ENCODE measurements at regions not wholly inside any gene's neighbourhood (a gene's known extent, or its start where the extent isn't known, plus 50 kb on each side); places are given as distances from the start of the nearest gene placed in this dataset.

DNA sequence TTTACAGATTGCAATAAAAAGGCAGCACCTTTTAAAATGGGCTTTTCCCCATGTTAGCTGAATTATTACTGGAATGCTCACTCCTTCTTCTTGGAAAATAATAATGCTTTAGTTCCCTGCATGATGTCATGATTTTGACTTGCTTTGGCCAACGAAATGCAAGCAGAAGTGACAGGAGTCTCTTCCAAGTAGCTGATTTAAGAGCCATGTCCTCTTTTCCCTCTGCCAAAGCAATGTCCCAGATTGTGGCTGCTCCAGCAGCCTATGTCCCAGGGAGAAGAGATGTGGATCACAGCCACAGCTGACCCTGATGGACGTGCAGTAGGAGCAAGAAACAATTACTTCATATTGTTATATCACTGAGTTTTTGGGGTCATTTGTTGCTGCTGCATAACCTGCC lies 246.6 kb downstream of the HAPSTR1 start:
- TF ChIP-seq, protein P1, sequence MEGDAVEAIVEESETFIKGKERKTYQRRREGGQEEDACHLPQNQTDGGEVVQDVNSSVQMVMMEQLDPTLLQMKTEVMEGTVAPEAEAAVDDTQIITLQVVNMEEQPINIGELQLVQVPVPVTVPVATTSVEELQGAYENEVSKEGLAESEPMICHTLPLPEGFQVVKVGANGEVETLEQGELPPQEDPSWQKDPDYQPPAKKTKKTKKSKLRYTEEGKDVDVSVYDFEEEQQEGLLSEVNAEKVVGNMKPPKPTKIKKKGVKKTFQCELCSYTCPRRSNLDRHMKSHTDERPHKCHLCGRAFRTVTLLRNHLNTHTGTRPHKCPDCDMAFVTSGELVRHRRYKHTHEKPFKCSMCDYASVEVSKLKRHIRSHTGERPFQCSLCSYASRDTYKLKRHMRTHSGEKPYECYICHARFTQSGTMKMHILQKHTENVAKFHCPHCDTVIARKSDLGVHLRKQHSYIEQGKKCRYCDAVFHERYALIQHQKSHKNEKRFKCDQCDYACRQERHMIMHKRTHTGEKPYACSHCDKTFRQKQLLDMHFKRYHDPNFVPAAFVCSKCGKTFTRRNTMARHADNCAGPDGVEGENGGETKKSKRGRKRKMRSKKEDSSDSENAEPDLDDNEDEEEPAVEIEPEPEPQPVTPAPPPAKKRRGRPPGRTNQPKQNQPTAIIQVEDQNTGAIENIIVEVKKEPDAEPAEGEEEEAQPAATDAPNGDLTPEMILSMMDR (conservative IDR thresholded peaks at IDR 0.05; ENCODE audit: low read depth, low read length): no peak
- no peak for TF ChIP-seq EZH2 (IDR thresholded peaks at IDR 0.05; ENCODE audit: borderline replicate concordance, low read depth, low read length, poor library complexity, severe bottlenecking)
